Gastroesophageal sphincter (tissue), 4 donors: ENCODE measurements at regions not wholly inside any gene's neighbourhood (a gene's known extent, or its start where the extent isn't known, plus 50 kb on each side); places are given as distances from the start of the nearest gene placed in this dataset.

Experiments
- ATAC-seq: fragments of 150-250 bp; one replicate; pipeline ENCODE4 v1.9.1; 2016; ENCODE audit warnings: mild to moderate bottlenecking, moderate library complexity
- H3K27ac ChIP-seq, 4 donors: fragments of 200-600 bp; sonication (generic) in 3 of 4; 1 replicate in 3 of 4; 2 replicates in 1 of 4; pipeline ENCODE4 v1.5.1; 2016 to 2019
- H3K27me3 ChIP-seq: fragments of 200-600 bp; sonication (generic); one replicate; pipeline ENCODE4 v1.5.1; 2019
- H3K36me3 ChIP-seq, 2 donors: fragments of 200-600 bp; sonication (generic); one replicate each; pipeline ENCODE4 v1.5.1; 2019; ENCODE audit warnings: control low read depth in 1 of 2
- H3K4me1 ChIP-seq, 3 donors: fragments of 200-600 bp; sonication (generic); 1 replicate in 2 of 3; 2 replicates in 1 of 3; pipeline ENCODE4 v1.5.1; 2016 to 2019; ENCODE audit warnings: control low read depth in 2 of 3
- H3K4me3 ChIP-seq, 2 donors: fragments of 200-600 bp; sonication (generic); one replicate each; pipeline ENCODE4 v1.5.1; 2019; ENCODE audit warnings: mild to moderate bottlenecking in 1 of 2, moderate library complexity in 1 of 2
- H3K9me3 ChIP-seq, 3 donors: fragments of 200-600 bp; sonication (generic); one replicate each; pipeline ENCODE4 v1.5.1; 2017 to 2019; ENCODE audit warnings: control low read depth in 2 of 3
- EP300 ChIP-seq: sonication (generic); formaldehyde crosslinking; IDR thresholded peaks from one replicate; pipeline ENCODE4 v1.6.1; 2017; ENCODE audit warnings: antibody characterized with exemption, mild to moderate bottlenecking
- POLR2A ChIP-seq, 2 donors: fragments of 450-650 bp; IDR thresholded peaks; one replicate each; pipeline ENCODE4 v1.6.1; 2017; ENCODE audit warnings: antibody characterized with exemption in 2 of 2, mild to moderate bottlenecking in 2 of 2, moderate library complexity in 1 of 2
- POLR2AphosphoS5 ChIP-seq: sonication (generic); formaldehyde crosslinking; IDR thresholded peaks from one replicate; pipeline ENCODE4 v1.6.1; 2017; ENCODE audit warnings: antibody characterized with exemption
- WGBS, 2 donors: methylation state at CpG; one replicate each; pipeline ENCODE4 v1.1.5; 2018; ENCODE audit warnings: low coverage in 1 of 2; 5-methylcytosine and 5-hydroxymethylcytosine counted together
- TF ChIP-seq, protein P1 (sequence below), 4 experiments: fragments of 200-600 bp in 2 of 4; fragments of 450-650 bp in 2 of 4; sonication (generic) in 1 of 4; IDR thresholded peaks; one replicate each; pipeline ENCODE4 v1.5.1; 2017 to 2019; ENCODE audit warnings: antibody characterized with exemption in 4 of 4, mild to moderate bottlenecking in 2 of 4, moderate library complexity in 2 of 4

DNA sequence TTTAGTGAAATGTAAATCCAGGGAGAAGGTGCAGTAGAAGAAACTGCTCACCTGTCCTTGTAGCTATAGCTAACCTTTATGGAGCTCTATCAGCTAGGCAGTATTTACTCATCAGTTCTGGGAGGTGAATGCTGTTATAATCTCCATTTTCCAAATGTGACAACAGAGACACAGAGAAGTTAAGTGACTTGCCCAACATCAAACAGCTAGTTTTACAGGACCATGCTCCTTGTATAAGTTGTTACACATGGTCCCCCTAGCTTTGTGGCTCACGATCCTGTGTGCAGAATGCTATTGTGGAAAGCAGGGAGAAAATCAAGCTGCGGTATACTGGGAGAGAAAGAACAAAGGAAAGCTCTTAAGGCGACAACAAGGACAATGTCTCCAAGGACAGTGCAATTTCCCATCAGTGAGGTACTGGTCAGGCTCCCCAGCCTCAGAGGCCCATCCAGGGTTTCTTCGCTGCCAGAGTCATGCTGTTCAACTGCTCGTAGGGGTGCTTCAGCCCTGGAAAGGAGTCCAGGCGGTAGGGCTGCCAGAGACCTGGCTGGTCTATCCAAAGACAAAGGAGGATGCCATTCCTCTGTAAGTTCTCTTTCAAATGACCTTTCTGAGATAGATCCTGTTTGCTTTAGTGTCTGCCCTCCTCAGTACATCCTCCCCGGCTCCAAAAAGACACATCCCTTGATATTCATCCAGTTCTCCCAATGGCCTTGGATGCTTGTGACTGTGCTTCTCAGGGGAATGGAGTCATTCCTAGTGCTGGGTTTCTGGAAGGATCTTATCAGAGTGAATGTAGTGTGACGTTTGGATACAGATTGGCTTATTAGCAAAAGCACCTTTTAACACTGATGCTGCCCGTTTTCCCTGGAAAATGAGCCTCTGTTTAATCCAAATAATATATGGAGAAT, 95.5 kb downstream of the ARF6 start:
- no peak for ATAC-seq
- TF ChIP-seq POLR2AphosphoS5, result no peak
- no peak for TF ChIP-seq EP300
- TF ChIP-seq, protein P1, sequence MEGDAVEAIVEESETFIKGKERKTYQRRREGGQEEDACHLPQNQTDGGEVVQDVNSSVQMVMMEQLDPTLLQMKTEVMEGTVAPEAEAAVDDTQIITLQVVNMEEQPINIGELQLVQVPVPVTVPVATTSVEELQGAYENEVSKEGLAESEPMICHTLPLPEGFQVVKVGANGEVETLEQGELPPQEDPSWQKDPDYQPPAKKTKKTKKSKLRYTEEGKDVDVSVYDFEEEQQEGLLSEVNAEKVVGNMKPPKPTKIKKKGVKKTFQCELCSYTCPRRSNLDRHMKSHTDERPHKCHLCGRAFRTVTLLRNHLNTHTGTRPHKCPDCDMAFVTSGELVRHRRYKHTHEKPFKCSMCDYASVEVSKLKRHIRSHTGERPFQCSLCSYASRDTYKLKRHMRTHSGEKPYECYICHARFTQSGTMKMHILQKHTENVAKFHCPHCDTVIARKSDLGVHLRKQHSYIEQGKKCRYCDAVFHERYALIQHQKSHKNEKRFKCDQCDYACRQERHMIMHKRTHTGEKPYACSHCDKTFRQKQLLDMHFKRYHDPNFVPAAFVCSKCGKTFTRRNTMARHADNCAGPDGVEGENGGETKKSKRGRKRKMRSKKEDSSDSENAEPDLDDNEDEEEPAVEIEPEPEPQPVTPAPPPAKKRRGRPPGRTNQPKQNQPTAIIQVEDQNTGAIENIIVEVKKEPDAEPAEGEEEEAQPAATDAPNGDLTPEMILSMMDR (IDR thresholded peaks at IDR 0.05), result no peak
- no peak for TF ChIP-seq POLR2A (IDR thresholded peaks at IDR 0.05)
- H3K27ac ChIP-seq, result no peak overlapping the region
- WGBS, 2 donors, result 84 to 88% methylated on average over 3 to 9 of the region's 9 CpGs
- H3K36me3 ChIP-seq, result no peaks in the 10 kb centered on the region
- H3K4me1 ChIP-seq, result no peaks in the 10 kb centered on the region
- no peaks in the 10 kb centered on the region for H3K9me3 ChIP-seq
- no peaks in the 10 kb centered on the region for H3K27me3 ChIP-seq
- H3K4me3 ChIP-seq, result no peak overlapping the region

GRCh38 chr14:49989966-49990365, 97.1 kb downstream of the ARF6 start:
- Histone ChIP-seq H3K27me3 (no peaks in the 10 kb centered on the region), H3K4me1 (no peaks in the 10 kb centered on the region), H3K9me3 (no peaks in the 10 kb centered on the region), H3K27ac (no peak overlapping the region), H3K4me3 (no peak overlapping the region), H3K36me3 (no peaks in the 10 kb centered on the region)
- WGBS, 2 donors, result 88 to 94% methylated on average over 1 to 2 of the region's 2 CpGs
- no peak for ATAC-seq
- TF ChIP-seq POLR2AphosphoS5 (no peak), EP300 (no peak), POLR2A (IDR thresholded peaks at IDR 0.05) (no peak)

DNA sequence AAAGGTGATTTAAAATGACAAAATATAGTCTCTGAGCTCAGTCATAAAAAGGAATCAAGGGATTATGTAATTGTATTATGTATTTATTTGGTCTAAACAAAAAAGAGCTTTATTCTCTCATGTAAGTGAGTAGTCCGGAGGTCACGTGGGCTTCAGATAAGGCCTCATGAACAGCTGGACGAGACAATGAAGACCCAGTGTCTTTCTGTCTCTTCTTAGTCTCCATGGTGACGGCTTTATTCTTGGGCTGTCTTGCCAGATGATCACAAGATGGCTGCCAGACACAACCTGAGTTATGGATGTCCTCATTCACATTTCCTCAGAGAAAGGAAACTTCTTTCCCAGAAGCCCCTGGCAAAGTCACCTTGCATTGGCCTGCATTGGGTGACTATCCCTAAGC, 98.6 kb downstream of the ARF6 start:
- WGBS, 2 donors, result 81 to 90% methylated on average over 3 to 4 of the region's 4 CpGs
- H3K27me3 ChIP-seq, result no peaks in the 10 kb centered on the region
- H3K36me3 ChIP-seq, result no peaks in the 10 kb centered on the region
- no peak for ATAC-seq
- TF ChIP-seq POLR2AphosphoS5, result no peak
- TF ChIP-seq POLR2A (IDR thresholded peaks at IDR 0.05), result no peak
- no peak for TF ChIP-seq EP300
- TF ChIP-seq, protein P1 (IDR thresholded peaks at IDR 0.05), result no peak
- no peaks in the 10 kb centered on the region for H3K4me1 ChIP-seq
- H3K9me3 ChIP-seq, result no peaks in the 10 kb centered on the region
- H3K4me3 ChIP-seq, result no peak overlapping the region
- no peak overlapping the region for H3K27ac ChIP-seq

GRCh38 chr14:49992036-49992435, 99.2 kb downstream of the ARF6 start:
- H3K4me1 ChIP-seq, result no peaks in the 10 kb centered on the region
- no peak overlapping the region for H3K4me3 ChIP-seq
- no peak for ATAC-seq
- WGBS, 2 donors, result 93 to 100% methylated on average over 2 to 6 of the region's 7 CpGs
- TF ChIP-seq POLR2A (IDR thresholded peaks at IDR 0.05) (no peak), POLR2AphosphoS5 (no peak), EP300 (no peak)
- TF ChIP-seq, protein P1 (IDR thresholded peaks at IDR 0.05), result no peak
- no peaks in the 10 kb centered on the region for H3K9me3 ChIP-seq
- H3K27me3 ChIP-seq, result no peaks in the 10 kb centered on the region
- H3K27ac ChIP-seq, result no peak overlapping the region
- no peaks in the 10 kb centered on the region for H3K36me3 ChIP-seq

GRCh38 chr14:49992448-49992847, 99.6 kb downstream of the ARF6 start:
- Histone ChIP-seq H3K4me1 (no peaks in the 10 kb centered on the region), H3K4me3 (no peak overlapping the region), H3K27me3 (no peaks in the 10 kb centered on the region), H3K27ac (no peak overlapping the region), H3K36me3 (no peaks in the 10 kb centered on the region), H3K9me3 (no peaks in the 10 kb centered on the region)
- ATAC-seq, result no peak
- TF ChIP-seq, protein P1 (IDR thresholded peaks at IDR 0.05), result no peak
- TF ChIP-seq POLR2AphosphoS5 (no peak), EP300 (no peak), POLR2A (IDR thresholded peaks at IDR 0.05) (no peak)
- WGBS, 2 donors, result 83 to 100% methylated on average over 4 of the region's 4 CpGs
